SK-N-SH treated with all-trans-retinoic acid at 6 μM for 48 hours (cell line): ENCODE measurements at regions not wholly inside any gene's neighbourhood (a gene's known extent, or its start where the extent isn't known, plus 50 kb on each side); places are given as distances from the start of the nearest gene placed in this dataset.

Experiments
- ATAC-seq: fragments of 200-7000 bp; cut with Tn5 transposase; 3 replicates; pipeline ENCODE4 v1.9.1; 2020; ENCODE audit warnings: mild to moderate bottlenecking, moderate library complexity
- ARNTL ChIP-seq: fragments of 450-650 bp; formaldehyde crosslinking; IDR thresholded peaks from 2 replicates; pipeline ENCODE4 v1.5.0; 2020; ENCODE audit warnings: low read depth, mild to moderate bottlenecking, moderate library complexity, borderline replicate concordance
- BACH2 ChIP-seq: fragments of 250-450 bp; sonication (Bioruptor Pico); IDR thresholded peaks from 2 replicates; pipeline ENCODE4 v1.9.0; 2021; ENCODE audit warnings: mild to moderate bottlenecking, borderline replicate concordance
- CREB5 ChIP-seq: fragments of 250-450 bp; sonication (Bioruptor Pico); IDR thresholded peaks from 2 replicates; pipeline ENCODE4 v1.5.1; 2020; ENCODE audit warnings: low read depth, mild to moderate bottlenecking, moderate library complexity
- CSDC2 ChIP-seq: fragments of 250-450 bp; sonication (Bioruptor Pico); IDR thresholded peaks from 2 replicates; pipeline ENCODE4 v1.5.0; 2020; ENCODE audit warnings: mild to moderate bottlenecking, moderate library complexity
- ESRRG ChIP-seq: fragments of 250-450 bp; sonication (Bioruptor Pico); IDR thresholded peaks from 2 replicates; pipeline ENCODE4 v1.6.1; 2021; ENCODE audit warnings: mild to moderate bottlenecking
- OSR1 ChIP-seq: fragments of 250-450 bp; sonication (Bioruptor Pico); IDR thresholded peaks from 2 replicates; pipeline ENCODE4 v1.8.0; 2022; ENCODE audit warnings: moderate library complexity, mild to moderate bottlenecking, inconsistent platforms
- PATZ1 ChIP-seq: fragments of 250-450 bp; sonication (Bioruptor Pico); IDR thresholded peaks from 2 replicates; pipeline ENCODE4 v1.8.0; 2020; ENCODE audit warnings: mild to moderate bottlenecking, moderate library complexity, borderline replicate concordance
- POU6F1 ChIP-seq: fragments of 250-450 bp; sonication (Bioruptor Pico); IDR thresholded peaks from 2 replicates; pipeline ENCODE4 v1.8.0; 2021; ENCODE audit warnings: low read depth, mild to moderate bottlenecking, moderate library complexity, borderline replicate concordance
- PPARA ChIP-seq: fragments of 250-450 bp; sonication (Bioruptor Pico); IDR thresholded peaks from 2 replicates; pipeline ENCODE4 v1.5.0; 2020; ENCODE audit warnings: mild to moderate bottlenecking, borderline replicate concordance
- RARB ChIP-seq: fragments of 250-450 bp; sonication (Bioruptor Pico); IDR thresholded peaks from 2 replicates; pipeline ENCODE4 v1.8.0; 2021; ENCODE audit warnings: mild to moderate bottlenecking, moderate library complexity
- SNAI2 ChIP-seq: fragments of 250-450 bp; sonication (Bioruptor Pico); IDR thresholded peaks from 2 replicates; pipeline ENCODE4 v1.5.0; 2020; ENCODE audit warnings: mild to moderate bottlenecking, moderate library complexity
- TCF4 ChIP-seq: fragments of 250-450 bp; sonication (Bioruptor Pico); IDR thresholded peaks from 2 replicates; pipeline ENCODE4 v1.8.0; 2021; ENCODE audit warnings: mild to moderate bottlenecking, moderate library complexity, borderline replicate concordance
- TOX ChIP-seq: fragments of 250-450 bp; sonication (Bioruptor Pico); IDR thresholded peaks from 2 replicates; pipeline ENCODE4 v1.8.0; 2021; ENCODE audit warnings: mild to moderate bottlenecking, moderate library complexity, borderline replicate concordance
- TSHZ2 ChIP-seq: fragments of 250-450 bp; sonication (Bioruptor Pico); IDR thresholded peaks from 2 replicates; pipeline ENCODE4 v1.5.0; 2020; ENCODE audit warnings: mild to moderate bottlenecking, moderate library complexity
- ZC3H10 ChIP-seq: fragments of 250-450 bp; sonication (Bioruptor Pico); IDR thresholded peaks from 2 replicates; pipeline ENCODE4 v1.5.1; 2021; ENCODE audit warnings: mild to moderate bottlenecking, moderate library complexity
- ZFP3 ChIP-seq: fragments of 250-450 bp; sonication (Bioruptor Pico); IDR thresholded peaks from 2 replicates; pipeline ENCODE4 v1.5.0; 2020; ENCODE audit warnings: mild to moderate bottlenecking, moderate library complexity
- ZFP30 ChIP-seq: fragments of 450-650 bp; formaldehyde crosslinking; IDR thresholded peaks from 2 replicates; pipeline ENCODE4 v1.5.0; 2022; ENCODE audit warnings: mild to moderate bottlenecking, moderate library complexity
- ZNF565 ChIP-seq: fragments of 450-650 bp; formaldehyde crosslinking; conservative IDR thresholded peaks from 2 replicates; pipeline ENCODE4 v1.5.0; 2020; ENCODE audit warnings: low read depth, mild to moderate bottlenecking, moderate library complexity
- ZNF70 ChIP-seq: fragments of 450-650 bp; formaldehyde crosslinking; IDR thresholded peaks from 2 replicates; pipeline ENCODE4 v1.5.0; 2020; ENCODE audit warnings: mild to moderate bottlenecking, moderate library complexity
- ZNF8 ChIP-seq: fragments of 450-650 bp; formaldehyde crosslinking; IDR thresholded peaks from 2 replicates; pipeline ENCODE4 v1.5.0; 2020; ENCODE audit warnings: mild to moderate bottlenecking, moderate library complexity

- TF ChIP-seq CSDC2 (CRISPR knock-in tag): no peak
- no peak for TF ChIP-seq ARNTL (CRISPR knock-in tag)
- no peak for TF ChIP-seq ZFP30 (CRISPR knock-in tag)
- no peak for TF ChIP-seq PPARA (CRISPR knock-in tag)
- TF ChIP-seq POU6F1 (CRISPR knock-in tag): no peak
- TF ChIP-seq RARB: no peak
- TF ChIP-seq SNAI2 (CRISPR knock-in tag): no peak
- TF ChIP-seq ZFP3 (CRISPR knock-in tag): no peak
- TF ChIP-seq PATZ1 (CRISPR knock-in tag): no peak
- TF ChIP-seq ZNF70 (CRISPR knock-in tag): no peak
- TF ChIP-seq, all 23 proteins: peak for 0
- ATAC-seq: no peak
Measured at GRCh38 chr19:27876489-27876888, 1336.5 kb downstream of the UQCRFS1 start.

GRCh38 chr19:27872370-27872769, 1340.6 kb downstream of the UQCRFS1 start:
- no peak for TF ChIP-seq CREB5
- TF ChIP-seq CSDC2 (CRISPR knock-in tag): no peak
- no peak for TF ChIP-seq ZNF565
- TF ChIP-seq RARB: no peak
- TF ChIP-seq TOX (CRISPR knock-in tag): no peak
- no peak for TF ChIP-seq SNAI2 (CRISPR knock-in tag)
- no peak for TF ChIP-seq ZC3H10 (CRISPR knock-in tag)
- no peak for TF ChIP-seq POU6F1 (CRISPR knock-in tag)
- TF ChIP-seq BACH2: no peak
- no peak for TF ChIP-seq ZFP30 (CRISPR knock-in tag)
- no peak for TF ChIP-seq PATZ1 (CRISPR knock-in tag)
- TF ChIP-seq ESRRG: no peak
- TF ChIP-seq PPARA (CRISPR knock-in tag): no peak
- no peak for TF ChIP-seq ZFP3 (CRISPR knock-in tag)
- no peak for TF ChIP-seq ZNF70 (CRISPR knock-in tag)
- no peak for TF ChIP-seq TCF4 (CRISPR knock-in tag)
- TF ChIP-seq ARNTL (CRISPR knock-in tag): no peak
- ATAC-seq: no peak

GRCh38 chr19:27870293-27870692, 1342.7 kb downstream of the UQCRFS1 start:
- TF ChIP-seq ZC3H10 (CRISPR knock-in tag) (no peak), ZNF565 (no peak), TSHZ2 (CRISPR knock-in tag) (no peak), SNAI2 (CRISPR knock-in tag) (no peak), ZNF70 (CRISPR knock-in tag) (no peak), CSDC2 (CRISPR knock-in tag) (no peak), ARNTL (CRISPR knock-in tag) (no peak), ZNF8 (CRISPR knock-in tag) (no peak), OSR1 (no peak), TCF4 (CRISPR knock-in tag) (no peak), POU6F1 (CRISPR knock-in tag) (no peak), PATZ1 (CRISPR knock-in tag) (no peak), TOX (CRISPR knock-in tag) (no peak)
- ATAC-seq: no peak
